GM23338 (cell line): ENCODE measurements at regions not wholly inside any gene's neighbourhood (a gene's known extent, or its start where the extent isn't known, plus 50 kb on each side); places are given as distances from the start of the nearest gene placed in this dataset.
"Not testable (repeated sequence)": the region's sequence is repeated elsewhere in the genome, so short reads cannot be mapped to it uniquely, and the experiment has no call there.

Experiments used
- ATAC-seq: fragments of 200-7000 bp; cut with Tn5 transposase; 3 replicates; pipeline ENCODE4 v1.9.1; 2020
- DNase-seq: peaks from one replicate; pipeline ENCODE4 v3.0.0-alpha.2; 2015; ENCODE audit warnings: low spot score
- H2AFZ ChIP-seq: fragments of 200-600 bp; sonication (generic); 2 replicates; pipeline ENCODE4 v1.8.0; 2016; ENCODE audit warnings: antibody characterized with exemption, mild to moderate bottlenecking, moderate library complexity
- H3F3A ChIP-seq: fragments of 200-600 bp; sonication (generic); replicated peaks from 2 replicates; pipeline ENCODE4 v1.8.0; 2017; ENCODE audit warnings: antibody characterized with exemption, mixed run types, low read depth
- H3K27ac ChIP-seq: fragments of 200-600 bp; sonication (generic); 2 replicates; pipeline ENCODE4 v1.6.1; 2016; ENCODE audit warnings: low read depth
- H3K27me3 ChIP-seq: fragments of 200-600 bp; sonication (generic); 2 replicates; pipeline ENCODE4 v1.8.0; 2016; ENCODE audit warnings: mild to moderate bottlenecking, mixed run types, moderate library complexity; ENCODE audit not compliant: insufficient read depth
- H3K36me3 ChIP-seq: fragments of 200-600 bp; sonication (generic); 2 replicates; pipeline ENCODE4 v1.8.0; 2016; ENCODE audit warnings: mild to moderate bottlenecking; ENCODE audit not compliant: insufficient read depth
- H3K4me1 ChIP-seq: fragments of 200-600 bp; sonication (generic); 2 replicates; pipeline ENCODE4 v1.8.0; 2016; ENCODE audit warnings: mild to moderate bottlenecking, moderate library complexity; ENCODE audit not compliant: insufficient read depth
- H3K4me2 ChIP-seq: fragments of 200-600 bp; sonication (generic); 2 replicates; pipeline ENCODE4 v1.7.1; 2017; ENCODE audit warnings: mixed run types
- H3K4me3 ChIP-seq: fragments of 200-600 bp; sonication (generic); 2 replicates; pipeline ENCODE4 v1.6.1; 2016; ENCODE audit warnings: mixed run types
- H3K79me2 ChIP-seq: fragments of 200-600 bp; sonication (generic); replicated peaks from 2 replicates; pipeline ENCODE4 v1.8.0; 2017; ENCODE audit warnings: mild to moderate bottlenecking; ENCODE audit not compliant: insufficient read depth
- H3K9me2 ChIP-seq: fragments of 200-600 bp; sonication (generic); 2 replicates; pipeline ENCODE4 v1.8.0; 2017; ENCODE audit not compliant: insufficient read depth
- H4K20me1 ChIP-seq: fragments of 200-600 bp; sonication (generic); replicated peaks from 2 replicates; pipeline ENCODE4 v1.8.0; 2017; ENCODE audit warnings: mild to moderate bottlenecking; ENCODE audit not compliant: insufficient read depth
- H3K27ac Mint-ChIP-seq: 2 replicates; pipeline ENCODE4 v1.8.0; 2020; ENCODE audit warnings: inconsistent platforms, mild to moderate bottlenecking, moderate library complexity, mixed read lengths
- H3K27me3 Mint-ChIP-seq: 3 replicates; pipeline ENCODE4 v1.8.0; 2022; ENCODE audit warnings: low read depth, mild to moderate bottlenecking, moderate library complexity, mixed read lengths, inconsistent platforms; ENCODE audit not compliant: insufficient read depth, poor library complexity
- H3K36me3 Mint-ChIP-seq: 3 replicates; pipeline ENCODE4 v1.8.0; 2021; ENCODE audit warnings: low read depth, mild to moderate bottlenecking, inconsistent platforms, moderate library complexity, mixed read lengths
- H3K4me1 Mint-ChIP-seq: 3 replicates; pipeline ENCODE4 v1.8.0; 2020; ENCODE audit warnings: mild to moderate bottlenecking, inconsistent platforms, mixed read lengths
- H3K4me3 Mint-ChIP-seq: 3 replicates; pipeline ENCODE4 v1.8.0; 2021; ENCODE audit warnings: moderate library complexity, mild to moderate bottlenecking, inconsistent platforms, mixed read lengths
- H3K9me3 Mint-ChIP-seq: 3 replicates; pipeline ENCODE4 v1.8.0; 2020; ENCODE audit warnings: moderate library complexity, mild to moderate bottlenecking, inconsistent platforms, mixed read lengths
- ETS1 ChIP-seq: IDR thresholded peaks from 2 replicates; pipeline ENCODE4 v1.6.1; 2016; ENCODE audit warnings: antibody characterized with exemption
- EZH2 ChIP-seq: fragments of 200-600 bp; sonication (generic); IDR thresholded peaks from one replicate; pipeline ENCODE4 v1.8.0; 2017; ENCODE audit warnings: antibody characterized with exemption, mild to moderate bottlenecking, low read depth; ENCODE audit not compliant: unreplicated experiment
- JUNB ChIP-seq: IDR thresholded peaks from one replicate; pipeline ENCODE4 v1.6.1; 2016; ENCODE audit warnings: antibody characterized with exemption; ENCODE audit not compliant: unreplicated experiment
- POLR2AphosphoS5 ChIP-seq: IDR thresholded peaks from 2 replicates; pipeline ENCODE4 v1.6.1; 2016; ENCODE audit warnings: antibody characterized with exemption, low read depth
- REST ChIP-seq: IDR thresholded peaks from one replicate; pipeline ENCODE4 v1.6.1; 2018; ENCODE audit warnings: antibody characterized with exemption; ENCODE audit not compliant: unreplicated experiment
- STAT1 ChIP-seq: IDR thresholded peaks from one replicate; pipeline ENCODE4 v1.6.1; 2016; ENCODE audit warnings: antibody characterized with exemption; ENCODE audit not compliant: unreplicated experiment
- ZNF114 ChIP-seq: fragments of 250-450 bp; sonication (Bioruptor Pico); IDR thresholded peaks from 2 replicates; pipeline ENCODE4 v1.5.0; 2020; ENCODE audit warnings: mild to moderate bottlenecking, moderate library complexity
- ZNF462 ChIP-seq: fragments of 250-450 bp; sonication (Bioruptor Pico); IDR thresholded peaks from 2 replicates; pipeline ENCODE4 v1.5.0; 2020; ENCODE audit warnings: mild to moderate bottlenecking, moderate library complexity

DNA sequence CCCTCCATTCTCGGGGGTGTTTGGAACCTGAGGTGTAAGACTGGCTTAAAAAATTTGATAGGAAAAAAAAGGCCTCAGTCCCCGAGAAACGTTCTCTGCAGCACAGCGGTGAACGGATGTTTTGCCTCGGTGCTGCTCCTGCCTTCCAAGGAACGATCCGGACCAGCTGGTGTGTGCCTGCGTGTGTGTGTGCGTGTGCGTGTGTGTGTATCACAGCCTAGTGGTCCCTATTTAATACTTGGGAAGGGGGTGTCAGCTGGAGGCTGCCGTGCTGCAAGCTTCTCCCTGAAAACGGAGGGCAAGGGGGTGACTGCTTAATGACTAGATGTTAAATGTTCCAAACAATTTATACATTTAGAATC lies 76.9 kb downstream of the LHX2 start:
- Mint-ChIP-seq H3K4me3 (no peak overlapping the region), H3K27me3 (peaks cover 4% of the 10 kb centered on the region), H3K9me3 (peaks cover 11% of the 10 kb centered on the region), H3K36me3 (no peaks in the 10 kb centered on the region), H3K4me1 (no peaks in the 10 kb centered on the region; the same call in 2 of the 3 replicates), H3K27ac (no peak overlapping the region)
- ATAC-seq (no peak), DNase-seq (no peak)
- H2AFZ ChIP-seq = no peak overlapping the region
- no peaks in the 10 kb centered on the region for H3K4me1 ChIP-seq
- H3K36me3 ChIP-seq = no peaks in the 10 kb centered on the region
- no peaks in the 10 kb centered on the region for H3F3A ChIP-seq
- no peak overlapping the region for H3K4me2 ChIP-seq
- H4K20me1 ChIP-seq = no peaks in the 10 kb centered on the region
- H3K79me2 ChIP-seq = no peaks in the 10 kb centered on the region
- H3K4me3 ChIP-seq = no peak overlapping the region
- no peaks in the 10 kb centered on the region for H3K9me2 ChIP-seq
- H3K27me3 ChIP-seq = no peaks in the 10 kb centered on the region
- H3K27ac ChIP-seq = no peak overlapping the region
- no peak for TF ChIP-seq ETS1
- no peak for TF ChIP-seq ZNF114 (CRISPR knock-in tag)
- no peak for TF ChIP-seq EZH2
- no peak for TF ChIP-seq POLR2AphosphoS5
- no peak for TF ChIP-seq STAT1
- no peak for TF ChIP-seq JUNB
- no peak for TF ChIP-seq REST
- TF ChIP-seq ZNF462 = no peak

DNA sequence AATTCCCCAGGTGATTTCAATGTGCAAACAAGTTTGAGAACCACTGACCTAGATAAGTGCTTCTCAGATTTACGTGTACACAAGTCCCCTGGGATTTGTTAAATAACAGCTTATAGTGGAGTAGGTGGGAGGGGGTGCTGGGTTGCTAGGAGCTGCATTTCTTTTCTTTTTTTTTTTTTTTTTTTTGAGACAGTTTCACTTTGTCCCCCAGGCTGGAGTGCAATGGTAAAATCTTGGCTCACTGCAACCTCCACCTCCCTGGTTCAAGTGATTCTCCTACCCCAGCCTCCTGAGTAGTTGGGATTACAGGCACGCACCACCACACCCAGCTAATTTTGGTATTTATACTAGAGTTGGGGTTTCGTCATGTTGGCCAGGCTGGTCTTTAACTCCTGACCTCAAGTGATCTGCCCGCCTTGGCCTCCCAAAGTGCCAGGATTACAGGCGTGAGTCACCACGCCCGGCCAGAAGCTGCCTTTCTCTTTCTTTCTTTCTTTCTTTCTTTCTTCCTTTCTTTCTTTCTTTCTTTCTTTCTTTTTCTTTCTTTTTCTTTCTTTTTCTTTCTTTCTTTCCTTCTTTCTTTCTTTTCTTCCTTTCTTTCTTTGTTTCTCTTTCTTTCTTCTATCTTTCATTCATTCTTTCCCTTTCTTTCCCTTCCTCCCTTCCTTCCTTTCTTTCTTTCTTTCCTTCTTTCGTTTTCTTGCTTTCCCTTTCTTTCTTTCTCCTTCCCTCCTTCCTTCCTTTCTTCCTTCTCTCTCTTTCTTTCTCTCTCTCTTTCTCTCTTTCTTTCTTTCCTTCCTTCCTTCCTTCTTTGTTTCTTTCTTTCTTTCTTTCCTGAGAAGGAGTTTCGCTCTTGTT lies 78.3 kb downstream of the LHX2 start:
- H3K27ac Mint-ChIP-seq, H3K27me3 Mint-ChIP-seq, H3K4me1 ChIP-seq, H3K27ac ChIP-seq, H3K36me3 Mint-ChIP-seq, H3F3A ChIP-seq, DNase-seq, ATAC-seq, H3K9me2 ChIP-seq, H3K27me3 ChIP-seq, H3K4me1 Mint-ChIP-seq, H2AFZ ChIP-seq, H3K4me3 Mint-ChIP-seq, H3K4me3 ChIP-seq, H3K4me2 ChIP-seq, H3K79me2 ChIP-seq, H4K20me1 ChIP-seq, H3K36me3 ChIP-seq: not testable (repeated sequence)
- peaks cover 11% of the 10 kb centered on the region for H3K9me3 Mint-ChIP-seq
